Activated CD4-positive, alpha-beta T cell treated with anti-CD3 and anti-CD28 coated beads, Interleukin-2, Interleukin-4, amounts not matched to agents 100 ng/mL and 50 ng/mL, durations not matched to agents 16 hours and 8 hours (primary cell): ENCODE measurements at regions not wholly inside any gene's neighbourhood (a gene's known extent, or its start where the extent isn't known, plus 50 kb on each side); places are given as distances from the start of the nearest gene placed in this dataset.
A peak's percentile ranks its signal among the peaks of the same experiment; 100 is the strongest.

Source experiments
- DNase-seq: peaks from one replicate; pipeline ENCODE4 v3.0.0-alpha.2; 2020; ENCODE audit warnings: low spot score

DNA sequence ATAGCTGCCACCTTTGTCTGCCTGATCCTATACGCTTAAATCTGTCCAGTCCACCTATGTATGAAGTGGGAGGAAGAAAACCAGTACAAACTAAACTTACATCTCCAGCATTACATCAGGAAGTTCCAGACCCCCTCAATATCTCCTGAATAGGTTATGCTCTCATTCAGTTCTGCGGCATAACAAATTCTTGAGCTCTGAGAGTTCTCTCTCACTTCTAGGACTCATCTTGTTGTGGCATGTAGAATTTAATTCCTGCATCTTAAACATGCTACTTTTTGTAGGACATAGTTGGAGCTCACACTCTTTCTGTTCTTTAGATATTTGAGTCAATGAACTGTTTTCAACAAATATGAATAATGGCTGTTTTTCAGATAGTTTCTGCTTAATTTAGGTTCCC lies 662.5 kb downstream of the CDH11 start:
- DNase-seq = no peak

DNA sequence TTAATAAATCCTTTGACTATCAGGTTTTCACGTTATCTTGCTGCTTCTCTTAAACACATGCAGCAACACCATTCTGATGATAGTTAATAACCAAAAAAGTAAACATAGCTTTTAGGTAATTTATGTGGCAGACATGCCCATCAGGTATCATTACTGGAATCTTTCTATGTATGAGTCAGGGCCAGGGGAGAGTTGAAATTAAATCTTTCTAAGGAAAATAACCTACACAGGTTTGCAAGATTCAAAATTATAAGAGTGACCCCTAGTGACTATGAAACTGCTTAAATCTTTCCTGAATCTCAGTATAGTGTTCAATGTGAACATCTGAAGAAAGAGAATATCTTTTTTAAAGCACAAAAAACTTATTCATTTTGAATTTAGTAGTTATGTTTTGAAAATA lies 666.6 kb downstream of the CDH11 start:
- no peak for DNase-seq

DNA sequence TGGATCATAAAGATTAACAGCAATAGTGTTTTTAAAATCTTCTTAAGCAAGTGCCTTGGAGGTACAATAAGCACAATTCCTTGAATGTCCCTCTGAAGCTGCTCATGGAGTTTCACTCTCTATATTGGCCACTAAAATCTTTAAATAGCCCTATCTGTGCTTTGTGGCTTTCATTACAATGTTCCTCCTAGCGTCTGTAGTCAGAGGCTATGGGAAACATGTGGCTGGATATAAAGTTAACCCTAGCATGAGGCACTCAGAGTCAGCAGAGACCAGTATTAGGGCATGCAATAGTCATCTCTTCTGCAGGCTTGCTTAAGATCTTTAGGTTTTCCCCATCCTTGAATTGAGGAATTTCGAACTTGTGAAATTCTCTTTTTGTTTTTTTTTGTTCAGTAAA lies 668.2 kb downstream of the CDH11 start:
- no peak for DNase-seq

DNA sequence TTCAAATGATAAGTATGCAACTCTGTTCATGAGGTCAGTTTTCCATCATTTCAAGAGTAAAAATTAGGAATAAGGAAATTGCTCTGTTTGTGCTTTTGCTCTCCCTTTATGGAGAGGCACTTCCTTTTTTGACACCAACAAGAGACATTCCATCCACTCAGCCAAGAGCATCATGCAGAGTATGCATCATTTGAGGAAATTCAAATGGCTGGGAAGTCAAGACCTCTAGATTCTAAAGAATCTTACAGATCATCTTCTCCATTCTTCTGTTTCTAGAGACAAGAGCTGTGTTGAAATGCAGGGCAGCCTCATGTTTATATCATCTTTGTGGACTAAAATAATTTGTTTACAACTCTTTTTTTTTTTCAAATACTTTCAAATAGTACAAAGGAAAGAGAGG lies 669.4 kb downstream of the CDH11 start:
- no peak for DNase-seq

DNA sequence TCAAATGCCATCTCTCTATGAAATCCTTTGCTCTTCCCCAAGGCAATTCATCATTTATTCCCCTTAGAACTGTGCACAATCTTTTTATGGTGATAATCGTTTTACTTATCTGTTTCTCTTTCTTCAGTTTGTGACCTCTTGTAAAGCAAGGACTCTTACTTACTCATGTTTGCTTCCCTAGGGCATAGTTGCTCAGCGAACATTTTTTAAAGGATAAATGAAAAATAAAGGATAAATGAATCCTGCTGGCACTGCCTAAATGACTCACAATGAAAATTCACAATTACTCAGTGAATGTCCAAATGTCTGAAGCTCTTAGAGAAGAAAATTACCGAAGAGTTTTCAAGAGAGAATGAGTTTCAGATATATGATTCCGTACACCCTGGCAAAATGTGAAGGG lies 671.7 kb downstream of the CDH11 start:
- no peak for DNase-seq

DNA sequence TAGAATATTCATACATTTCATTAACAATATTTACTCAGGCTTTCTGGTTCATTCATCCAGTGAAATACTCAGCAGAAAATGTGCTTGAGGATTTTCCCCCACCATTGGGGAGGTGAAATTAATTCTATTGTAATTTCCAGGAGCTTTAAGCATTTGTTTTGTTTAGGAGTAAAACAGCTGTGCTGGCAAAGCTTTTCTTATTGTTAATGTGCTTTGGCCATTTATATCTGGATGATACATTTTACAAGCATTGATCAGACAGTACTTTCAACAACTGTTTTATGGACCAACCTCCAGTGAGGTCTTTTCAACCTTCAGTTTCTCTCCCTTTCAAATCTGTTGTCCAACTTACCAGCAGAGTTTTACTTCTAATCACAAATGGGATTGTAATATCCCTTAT lies 672.4 kb downstream of the CDH11 start:
- no peak for DNase-seq

DNA sequence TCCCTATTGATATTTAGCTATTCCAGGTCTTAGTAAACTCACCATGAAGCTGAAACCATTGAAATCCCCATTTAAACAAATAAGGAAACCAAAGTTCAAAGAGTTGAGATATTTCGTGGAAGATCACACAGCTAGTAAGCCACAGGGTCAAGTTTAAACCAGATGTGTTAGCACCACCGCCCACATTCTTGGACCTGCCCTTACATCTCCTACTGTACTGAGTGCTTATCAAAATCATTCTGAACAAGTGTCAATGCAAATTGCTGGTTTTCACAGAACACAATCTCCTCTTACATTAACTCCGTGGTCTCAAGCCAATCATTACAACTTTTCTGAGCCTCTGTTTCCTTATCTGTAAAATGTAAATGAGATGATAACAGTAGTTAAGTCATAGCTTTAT lies 676.2 kb downstream of the CDH11 start:
- DNase-seq = no peak

DNA sequence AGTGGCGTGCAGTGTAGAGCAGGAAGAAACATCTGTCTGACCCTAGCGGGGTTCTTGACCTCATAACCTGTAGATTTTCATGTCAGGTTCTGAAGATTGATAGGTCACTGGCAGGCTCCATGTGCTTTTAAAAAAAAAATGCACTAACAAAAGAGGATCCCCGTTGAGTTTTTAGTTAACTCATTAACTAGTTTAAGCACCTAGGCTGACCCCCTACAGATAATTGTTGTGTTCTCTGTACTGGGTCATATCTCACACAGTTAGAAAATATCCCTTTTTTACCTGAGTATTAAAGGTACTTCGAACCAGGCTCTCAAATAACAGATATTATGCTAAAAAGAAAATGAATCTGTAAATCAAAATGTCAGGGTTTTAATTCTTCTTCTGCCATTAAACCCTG lies 676.6 kb downstream of the CDH11 start:
- no peak for DNase-seq

DNA sequence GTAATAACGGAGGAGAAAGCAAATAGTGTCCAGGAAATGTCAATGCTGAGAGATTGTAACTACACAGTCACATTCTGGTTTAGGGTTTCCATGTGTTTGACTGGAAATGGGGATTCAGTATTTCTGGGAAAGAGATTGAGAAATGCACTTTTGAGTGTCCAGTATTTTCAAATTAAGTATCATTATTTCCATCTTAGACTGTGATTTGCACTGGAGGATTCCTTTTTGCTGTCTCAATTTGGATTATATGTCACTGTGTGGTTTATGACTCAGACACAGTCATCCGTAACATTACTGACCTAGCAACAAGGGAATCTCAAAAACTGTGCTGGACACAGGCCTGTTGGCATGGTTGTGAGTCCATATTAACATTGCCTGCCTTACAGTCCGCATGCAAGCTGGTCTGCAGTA lies 681.4 kb downstream of the CDH11 start:
- DNase-seq = no peak

DNA sequence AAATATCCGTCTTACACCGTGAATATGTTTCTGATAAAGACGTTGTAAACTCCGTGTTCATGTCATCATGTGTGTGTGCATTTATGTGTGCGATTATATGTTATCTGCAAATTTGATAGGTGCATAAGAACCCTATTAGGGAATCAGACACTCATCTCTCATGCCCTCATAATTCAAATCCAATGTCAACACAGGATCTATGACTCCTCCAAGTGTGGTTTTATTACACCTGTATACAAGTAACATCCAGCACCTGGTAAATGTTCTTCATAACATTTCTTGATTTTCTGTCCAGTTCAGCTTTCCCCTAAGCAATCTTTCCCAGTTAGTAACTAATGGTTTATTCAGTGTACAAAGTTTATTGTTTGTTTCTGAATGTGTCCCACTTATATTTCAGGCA lies 681.9 kb downstream of the CDH11 start:
- DNase-seq = no peak

DNA sequence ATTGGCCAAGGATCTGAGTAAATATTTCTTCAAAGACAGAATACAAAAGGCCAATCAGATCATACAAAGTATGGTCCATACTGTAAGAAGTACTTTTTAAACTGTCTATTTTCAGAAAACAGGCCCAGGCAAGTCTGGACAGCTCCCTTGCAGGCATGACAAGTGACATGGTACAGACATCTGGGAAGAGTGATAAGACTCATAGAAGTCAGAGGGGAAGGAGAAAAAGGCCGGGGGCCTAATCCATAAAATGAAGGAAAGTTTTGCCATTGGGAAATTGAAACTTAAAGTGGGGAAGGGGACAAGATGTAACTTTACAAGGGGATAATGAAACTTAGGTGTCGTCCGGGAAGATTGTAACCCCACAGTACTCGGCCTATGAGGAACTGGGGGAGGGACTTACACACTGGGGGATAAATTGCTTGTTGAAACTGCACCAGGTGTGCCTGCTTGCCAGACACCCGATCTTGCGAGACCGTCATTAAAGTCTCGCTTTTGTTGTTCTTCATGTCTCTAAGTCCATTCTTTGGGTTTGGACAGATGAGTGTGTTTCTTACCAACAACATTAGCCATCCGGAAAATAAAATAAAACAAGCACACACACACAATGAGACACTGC lies 684.0 kb downstream of the CDH11 start:
- DNase-seq = no peak

DNA sequence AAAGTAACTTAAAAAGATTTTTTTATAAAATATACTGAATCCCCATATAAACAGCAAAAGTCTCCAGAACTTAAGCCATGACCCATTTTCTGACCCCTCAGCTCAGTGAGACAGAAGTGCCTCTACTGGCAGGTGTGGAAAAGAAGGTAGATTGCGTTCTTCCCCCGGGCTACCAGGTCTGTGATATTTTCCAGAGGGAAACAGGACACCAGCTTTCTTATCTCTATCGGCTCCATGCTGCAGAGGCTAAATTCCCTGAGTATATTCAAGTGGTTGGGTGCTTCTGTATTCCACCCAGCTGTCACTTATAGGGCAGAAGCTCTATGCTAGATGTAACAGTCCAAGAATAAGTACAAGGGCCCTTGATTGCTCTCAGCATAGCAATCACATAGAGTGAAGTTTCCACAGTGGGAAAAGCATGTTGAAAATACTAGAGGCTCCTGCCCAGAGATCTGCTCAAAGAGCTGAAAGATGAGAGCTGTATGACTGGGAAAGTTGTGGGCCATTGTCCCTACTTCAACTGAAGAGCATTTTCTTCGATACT lies 687.3 kb downstream of the CDH11 start:
- no peak for DNase-seq

DNA sequence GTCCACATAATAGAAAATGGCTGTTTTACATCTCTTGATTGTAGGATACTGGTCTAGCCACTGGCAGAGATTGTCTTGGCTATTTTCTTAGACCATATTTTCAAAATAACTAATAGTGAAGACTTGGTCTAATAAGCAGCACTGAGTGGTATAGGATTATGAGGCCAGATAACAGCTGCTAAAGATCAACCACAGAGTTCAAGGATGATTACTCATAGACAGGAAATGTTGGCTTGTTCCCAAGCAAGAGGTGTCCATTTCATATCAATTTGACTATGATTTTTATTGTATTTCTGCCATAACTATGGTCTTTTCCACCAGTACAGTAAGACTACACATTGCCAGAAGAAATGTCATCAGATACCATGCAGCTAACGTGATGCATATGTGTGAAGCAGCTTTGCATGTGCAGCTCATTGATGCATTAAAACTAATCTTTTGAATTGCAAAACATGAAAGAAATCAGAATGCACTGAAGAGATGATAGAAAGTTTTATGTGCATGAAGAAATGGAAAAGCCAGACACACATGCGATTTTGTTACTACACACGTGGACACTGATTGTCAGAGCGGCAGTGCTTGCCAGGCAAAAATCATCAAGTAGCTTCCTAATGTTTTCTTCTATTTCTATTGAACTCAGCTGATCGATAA lies 693.3 kb downstream of the CDH11 start:
- no peak for DNase-seq

DNA sequence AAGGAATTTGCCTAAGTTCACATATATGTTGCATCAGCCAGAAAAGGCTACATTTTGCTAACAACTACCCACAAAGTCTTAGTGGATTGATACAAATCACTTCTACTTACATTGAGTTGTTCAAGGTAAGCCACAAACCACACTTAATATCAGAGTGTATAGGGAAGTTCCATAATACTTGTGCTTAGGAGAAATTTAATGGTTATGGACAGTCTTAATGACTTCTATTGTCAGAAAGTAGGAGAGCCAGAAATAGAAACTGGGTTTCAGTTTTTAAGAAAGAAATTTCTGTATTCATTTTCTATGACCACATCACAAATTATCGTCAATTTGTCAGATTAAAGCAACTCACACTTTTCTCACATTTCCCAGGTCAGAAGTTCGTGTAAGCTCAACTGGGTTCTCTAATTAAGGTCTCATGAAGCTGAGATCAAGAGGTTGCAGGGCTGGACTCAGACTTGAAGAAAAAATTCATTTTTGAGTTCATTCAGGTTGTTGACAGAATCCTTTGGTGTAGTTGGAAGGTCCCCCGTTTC lies 695.7 kb downstream of the CDH11 start:
- no peak for DNase-seq

DNA sequence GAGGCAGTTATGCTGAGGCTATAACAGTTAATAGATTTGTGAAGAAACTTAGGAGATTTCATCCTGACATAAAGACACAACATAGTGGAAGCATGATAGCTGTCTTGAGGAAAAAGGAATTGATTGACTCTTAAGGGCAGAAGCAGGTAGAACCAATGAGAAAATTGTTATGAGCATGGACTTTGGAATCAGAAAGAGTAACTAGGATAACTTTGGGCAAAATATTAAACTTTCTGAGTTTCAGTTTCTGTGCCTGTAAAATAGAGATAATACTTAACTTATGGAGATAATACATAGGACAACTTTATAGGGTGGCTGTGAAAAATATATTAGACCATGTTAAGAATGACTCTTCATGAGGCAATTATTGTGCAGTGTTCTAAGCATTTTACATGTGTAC lies 696.5 kb downstream of the CDH11 start:
- no peak for DNase-seq

DNA sequence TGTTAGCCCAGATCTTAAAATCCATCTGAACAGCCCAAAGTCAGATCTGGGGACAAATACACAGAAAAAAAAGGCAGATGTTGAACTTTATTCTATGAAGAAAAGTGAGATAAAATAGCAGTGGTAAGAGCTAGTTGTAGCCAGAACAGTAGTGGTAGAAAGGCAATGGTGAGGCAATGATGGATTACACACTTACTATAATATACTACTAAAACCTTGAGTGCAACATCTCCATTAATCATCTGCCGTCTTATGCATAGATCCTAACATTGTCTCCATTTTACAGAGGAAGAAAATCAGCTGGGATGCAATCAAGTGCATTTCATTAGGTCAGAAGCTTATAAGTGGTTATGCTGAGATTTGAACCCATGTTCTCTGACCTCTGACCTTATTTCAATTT lies 699.6 kb downstream of the CDH11 start:
- DNase-seq = no peak

DNA sequence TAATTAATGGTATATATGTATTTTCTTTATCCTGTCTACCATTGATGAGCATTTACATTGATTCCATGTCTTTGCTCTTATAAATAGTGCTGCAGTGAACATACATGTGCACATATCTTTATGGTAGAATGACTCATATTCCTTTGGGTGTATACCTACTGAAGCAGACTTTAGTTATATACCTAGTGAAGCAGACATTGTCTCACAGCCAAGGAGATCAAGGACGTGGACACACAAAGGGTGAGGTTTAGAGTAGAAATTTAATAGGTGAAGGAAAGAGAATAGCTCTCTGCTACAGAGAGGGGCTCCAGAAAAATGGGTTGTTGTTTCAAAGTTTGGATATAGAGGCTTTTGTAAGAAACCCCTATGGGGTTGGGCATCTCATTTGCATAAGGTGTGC lies 700.3 kb downstream of the CDH11 start:
- no peak for DNase-seq

DNA sequence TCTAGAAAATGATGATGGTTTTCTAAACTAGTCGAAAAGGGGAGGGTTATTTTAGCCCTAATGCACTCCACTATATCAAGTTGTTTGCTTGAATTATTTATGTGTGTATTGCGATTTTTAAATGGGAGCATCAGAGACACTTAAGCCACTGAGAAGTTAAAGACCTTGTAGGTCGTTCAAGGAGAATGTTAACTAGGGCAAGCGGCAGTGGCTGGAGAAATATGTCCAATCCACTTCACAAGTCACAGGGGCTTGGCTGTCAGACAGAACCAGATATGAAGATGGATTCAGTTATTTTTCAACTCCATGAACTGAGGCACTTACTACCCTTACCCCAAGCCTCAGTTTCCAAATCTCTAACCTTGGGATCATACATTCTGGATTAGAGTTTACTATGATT lies 702.0 kb downstream of the CDH11 start:
- no peak for DNase-seq

DNA sequence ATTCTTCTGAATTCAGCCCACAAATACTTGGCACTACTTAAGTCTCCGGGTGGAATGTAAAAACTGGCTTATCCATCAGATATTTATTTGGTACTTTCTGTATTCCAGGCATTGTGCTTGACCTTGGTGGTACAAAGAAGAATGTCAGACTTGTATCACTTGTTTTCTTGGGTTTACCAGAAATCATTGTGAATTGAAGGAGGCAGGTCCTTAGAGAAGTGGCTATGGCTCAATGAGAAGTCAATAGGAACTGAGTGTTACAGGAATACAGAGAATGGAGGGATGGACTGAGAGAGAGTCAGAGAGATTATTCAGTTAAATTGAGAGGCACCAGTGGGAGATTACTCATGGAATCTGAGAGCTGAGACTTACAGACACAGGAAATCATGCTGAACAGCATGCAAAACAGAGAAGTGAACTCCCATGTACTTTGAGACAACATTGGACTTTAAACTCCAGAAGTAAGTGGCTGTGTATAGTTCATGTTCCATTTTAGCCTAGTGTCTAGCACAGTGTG lies 704.1 kb downstream of the CDH11 start:
- no peak for DNase-seq

DNA sequence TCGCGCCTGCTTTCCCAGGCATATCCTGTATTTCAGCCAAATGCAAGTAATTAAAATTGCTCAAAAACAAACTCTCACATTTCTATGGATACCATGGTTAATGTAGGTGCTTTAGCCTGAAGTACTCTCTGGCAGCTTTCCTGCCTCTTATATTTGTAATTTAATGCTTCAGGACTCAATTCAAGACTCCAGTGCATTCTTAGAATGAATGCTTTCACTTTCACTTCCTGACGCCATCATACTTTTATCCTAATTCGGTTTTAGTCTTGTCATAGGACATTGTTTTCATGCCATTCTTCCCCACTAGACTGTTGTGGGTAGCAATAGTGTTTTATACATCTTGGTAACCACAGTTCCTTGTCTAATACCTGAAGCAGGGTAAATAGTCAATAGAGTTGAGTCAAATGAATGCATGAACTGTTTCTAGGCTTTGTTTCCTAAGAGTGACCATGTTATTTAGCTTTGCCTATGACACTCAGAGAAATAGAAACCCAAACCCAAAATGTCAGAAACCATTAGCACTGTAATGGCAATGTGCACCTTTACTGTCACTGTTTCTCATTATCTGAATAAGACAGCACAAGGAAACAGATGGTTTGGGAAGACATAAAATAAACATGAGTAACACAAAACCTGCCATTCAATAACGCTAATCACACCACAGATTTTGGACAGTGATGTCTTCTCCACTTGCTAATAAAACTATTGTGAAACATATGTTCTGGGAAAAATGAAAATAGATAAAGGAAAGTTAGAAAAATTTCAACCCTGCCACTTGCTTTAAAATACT lies 705.5 kb downstream of the CDH11 start:
- DNase-seq = peak; percentile 6

DNA sequence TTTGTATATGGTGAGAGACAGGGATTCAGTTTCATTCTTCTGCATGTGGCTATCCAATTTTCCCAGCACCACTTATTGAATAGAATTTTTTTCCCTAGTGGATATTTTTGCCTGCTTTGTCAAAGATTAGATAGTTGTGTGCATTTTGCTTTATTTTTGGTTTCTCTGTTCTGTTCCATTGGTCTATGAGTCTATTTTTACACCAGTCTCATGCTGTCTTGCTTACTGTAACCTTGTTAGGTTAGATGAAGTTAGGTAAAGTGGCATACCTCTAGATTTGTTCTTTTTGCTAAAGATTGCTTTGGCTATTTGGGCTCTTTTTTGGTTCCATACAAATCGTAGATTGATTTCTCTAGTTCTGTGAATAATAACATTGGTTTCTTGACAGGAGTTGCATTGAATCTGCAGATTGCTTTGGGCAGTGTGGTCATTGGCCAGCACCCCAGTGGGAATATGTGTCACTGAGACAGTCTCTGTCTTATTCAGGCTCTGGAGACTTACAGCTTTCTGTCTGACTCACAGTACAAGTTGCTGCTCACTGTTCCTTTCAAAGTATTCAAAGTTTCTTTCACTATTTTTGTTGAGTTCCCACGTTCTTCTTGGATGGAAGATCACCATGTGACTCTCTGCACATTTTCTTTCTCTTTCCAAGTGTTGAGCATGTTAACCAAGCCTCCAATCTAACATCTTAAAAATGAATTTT lies 709.1 kb downstream of the CDH11 start:
- DNase-seq = no peak

DNA sequence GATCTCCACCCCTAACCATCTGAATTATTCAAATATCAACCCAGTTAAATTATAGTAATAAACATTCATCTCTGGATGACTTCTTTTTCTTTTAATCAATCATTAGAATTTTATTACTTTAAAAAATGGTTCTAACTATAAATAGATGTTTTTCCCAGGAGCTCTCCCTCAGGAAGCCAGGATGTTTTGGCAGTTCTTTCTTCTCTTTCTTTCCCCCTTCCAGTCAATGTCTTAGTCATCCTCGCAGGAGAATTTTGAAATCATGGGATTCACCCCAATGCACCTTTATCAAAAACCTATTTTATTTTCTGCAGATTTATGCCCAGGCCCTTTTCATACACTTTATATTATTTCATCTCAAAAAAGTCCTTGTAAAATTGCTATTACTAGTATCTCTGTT lies 711.6 kb downstream of the CDH11 start:
- DNase-seq = no peak
